ENCODE measurements at regions not wholly inside any gene's neighbourhood (a gene's known extent, or its start where the extent isn't known, plus 50 kb on each side); places are given as distances from the start of the nearest gene placed in this dataset.
"Not testable (repeated sequence)": the region's sequence is repeated elsewhere in the genome, so short reads cannot be mapped to it uniquely, and the experiment has no call there.

DNA sequence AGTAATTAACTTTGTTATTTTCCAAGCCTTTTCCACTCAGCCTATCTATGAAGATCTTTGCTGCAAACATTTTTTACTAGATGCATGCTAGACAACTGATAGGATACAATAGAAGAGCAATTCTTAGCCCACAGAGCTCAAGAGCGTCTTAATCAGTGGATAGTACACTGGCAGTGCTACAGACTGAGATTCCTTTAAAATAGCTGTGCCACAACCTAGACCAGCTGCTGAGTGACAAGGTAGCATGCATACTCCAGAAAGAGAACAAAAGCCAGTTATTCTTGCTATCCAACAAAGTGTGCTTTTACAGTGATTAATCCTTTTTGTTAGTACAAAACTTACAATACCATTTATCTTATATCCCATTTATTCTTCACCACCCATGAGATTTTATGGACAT is 507.9 kb upstream of the SYT4 start:
- no peaks in the 10 kb centered on the region for H3K36me3 ChIP-seq (ENCODE audit: control insufficient read depth, insufficient read depth, low read length)
- no peaks in the 10 kb centered on the region for H3K27me3 ChIP-seq (ENCODE audit: control insufficient read depth, insufficient read depth, low read length)
- DNase-seq (ENCODE audit: low read depth): no peak
- TF ChIP-seq, protein P1, sequence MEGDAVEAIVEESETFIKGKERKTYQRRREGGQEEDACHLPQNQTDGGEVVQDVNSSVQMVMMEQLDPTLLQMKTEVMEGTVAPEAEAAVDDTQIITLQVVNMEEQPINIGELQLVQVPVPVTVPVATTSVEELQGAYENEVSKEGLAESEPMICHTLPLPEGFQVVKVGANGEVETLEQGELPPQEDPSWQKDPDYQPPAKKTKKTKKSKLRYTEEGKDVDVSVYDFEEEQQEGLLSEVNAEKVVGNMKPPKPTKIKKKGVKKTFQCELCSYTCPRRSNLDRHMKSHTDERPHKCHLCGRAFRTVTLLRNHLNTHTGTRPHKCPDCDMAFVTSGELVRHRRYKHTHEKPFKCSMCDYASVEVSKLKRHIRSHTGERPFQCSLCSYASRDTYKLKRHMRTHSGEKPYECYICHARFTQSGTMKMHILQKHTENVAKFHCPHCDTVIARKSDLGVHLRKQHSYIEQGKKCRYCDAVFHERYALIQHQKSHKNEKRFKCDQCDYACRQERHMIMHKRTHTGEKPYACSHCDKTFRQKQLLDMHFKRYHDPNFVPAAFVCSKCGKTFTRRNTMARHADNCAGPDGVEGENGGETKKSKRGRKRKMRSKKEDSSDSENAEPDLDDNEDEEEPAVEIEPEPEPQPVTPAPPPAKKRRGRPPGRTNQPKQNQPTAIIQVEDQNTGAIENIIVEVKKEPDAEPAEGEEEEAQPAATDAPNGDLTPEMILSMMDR (IDR thresholded peaks at IDR 0.05; ENCODE audit: insufficient read depth, low read length, poor library complexity, severe bottlenecking): no peak
- H3K4me3 ChIP-seq (ENCODE audit: low read depth, low read length): no peak overlapping the region

DNA sequence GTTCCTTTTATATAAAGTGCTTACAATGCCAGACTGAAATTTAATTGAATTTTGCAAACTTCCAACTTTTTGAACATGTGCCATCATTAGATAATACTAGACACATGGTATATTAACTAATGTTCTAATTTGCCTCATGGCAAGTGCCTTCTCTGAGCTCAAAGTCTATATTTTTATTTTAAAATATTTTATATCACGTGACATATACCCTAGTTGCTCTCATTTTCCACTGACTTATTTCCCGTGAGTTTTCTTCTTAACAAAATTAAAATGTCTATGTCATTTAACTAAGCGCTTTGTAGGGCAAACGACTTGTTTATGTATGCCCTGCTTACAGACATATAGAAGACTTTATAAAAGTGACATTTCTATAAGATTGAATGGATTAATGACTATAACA is 509.6 kb upstream of the SYT4 start:
- Histone ChIP-seq H3K4me3 (ENCODE audit: low read depth, low read length) (no peak overlapping the region), H3K27me3 (ENCODE audit: control insufficient read depth, insufficient read depth, low read length) (no peaks in the 10 kb centered on the region), H3K36me3 (ENCODE audit: control insufficient read depth, insufficient read depth, low read length) (no peaks in the 10 kb centered on the region)
- TF ChIP-seq, protein P1 (IDR thresholded peaks at IDR 0.05; ENCODE audit: insufficient read depth, low read length, poor library complexity, severe bottlenecking): no peak
- no peak for DNase-seq (ENCODE audit: low read depth)

DNA sequence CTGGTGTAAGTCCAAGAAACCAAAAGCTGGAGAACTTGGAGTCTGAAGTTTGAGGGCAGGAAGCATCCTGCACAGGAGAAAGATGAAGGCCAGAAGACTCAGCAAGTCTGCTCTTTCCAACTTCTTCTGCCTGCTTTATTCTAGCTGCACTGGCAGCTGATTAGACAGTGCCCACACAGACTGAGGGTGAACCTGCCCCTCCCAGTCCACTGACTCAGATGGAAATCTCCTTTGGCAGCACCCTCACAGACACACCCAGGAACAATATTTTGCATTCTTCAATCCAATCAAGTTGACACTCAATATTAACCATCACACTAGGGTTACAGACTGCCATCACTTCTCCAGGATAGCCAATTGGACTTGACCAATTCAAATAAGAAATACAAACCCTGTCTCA is 510.4 kb upstream of the SYT4 start:
- not testable (repeated sequence) for H3K36me3 ChIP-seq (ENCODE audit: control insufficient read depth, insufficient read depth, low read length); H3K27me3 ChIP-seq (ENCODE audit: control insufficient read depth, insufficient read depth, low read length); H3K4me3 ChIP-seq (ENCODE audit: low read depth, low read length); DNase-seq (ENCODE audit: low read depth)

DNA sequence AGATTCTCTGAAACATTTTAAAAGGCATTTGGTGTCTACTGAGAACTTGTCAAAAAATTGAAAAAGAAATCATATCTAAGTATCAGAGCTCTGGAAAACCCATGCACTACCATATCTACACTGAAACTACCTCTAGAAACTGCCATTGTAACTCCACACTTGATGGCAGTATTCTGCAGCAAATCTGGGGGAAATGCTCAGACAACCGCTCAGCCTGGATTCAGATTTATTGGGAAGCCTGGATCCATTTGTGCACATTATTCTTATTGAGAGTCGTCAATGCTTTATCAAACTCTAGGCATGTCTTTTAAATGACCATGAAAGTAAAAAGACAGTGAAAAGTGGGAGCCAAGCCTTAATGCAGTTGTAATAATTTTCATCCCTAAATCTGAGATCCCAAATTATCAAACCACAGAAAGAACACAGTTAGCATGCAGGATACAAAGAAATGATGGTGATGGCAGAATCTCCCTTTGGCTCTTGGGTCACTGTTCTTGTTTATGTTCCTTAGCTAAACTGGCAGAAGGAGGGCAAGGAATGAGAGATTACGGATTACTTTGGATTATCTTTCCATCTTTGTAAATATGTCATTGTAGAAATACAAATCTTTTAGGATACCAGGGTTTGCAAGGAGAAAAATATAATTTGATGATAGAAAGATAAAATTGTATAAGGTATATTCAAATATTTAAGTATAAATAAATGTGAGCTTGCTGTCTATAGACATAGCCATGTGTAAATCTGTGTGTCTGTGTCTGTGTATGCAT is 512.1 kb upstream of the SYT4 start:
- DNase-seq (ENCODE audit: low read depth): no peak
- no peak overlapping the region for H3K4me3 ChIP-seq (ENCODE audit: low read depth, low read length)
- TF ChIP-seq, protein P1 (IDR thresholded peaks at IDR 0.05; ENCODE audit: insufficient read depth, low read length, poor library complexity, severe bottlenecking): peak; percentile 15
- no peaks in the 10 kb centered on the region for H3K36me3 ChIP-seq (ENCODE audit: control insufficient read depth, insufficient read depth, low read length)
- H3K27me3 ChIP-seq (ENCODE audit: control insufficient read depth, insufficient read depth, low read length): no peaks in the 10 kb centered on the region

DNA sequence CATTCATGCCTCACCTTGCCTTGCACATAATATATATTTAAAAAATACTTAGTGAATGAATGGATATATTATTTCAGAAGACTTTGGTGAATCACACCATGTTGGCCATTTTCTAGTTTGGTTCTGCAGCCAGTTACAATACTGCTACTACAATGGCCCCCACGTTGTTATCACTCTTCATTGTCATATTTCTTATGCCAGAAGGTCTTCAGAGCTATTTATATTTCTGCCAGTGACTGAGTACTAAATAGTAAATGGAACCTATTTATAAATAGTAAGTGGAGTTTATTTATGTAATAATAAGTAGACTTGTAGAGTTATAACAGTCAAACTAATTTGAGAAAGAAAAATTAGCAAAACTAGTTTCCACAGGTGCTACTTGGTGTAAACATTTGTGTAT is 516.6 kb upstream of the SYT4 start:
- TF ChIP-seq, protein P1 (IDR thresholded peaks at IDR 0.05; ENCODE audit: insufficient read depth, low read length, poor library complexity, severe bottlenecking): no peak
- no peak for DNase-seq (ENCODE audit: low read depth)

DNA sequence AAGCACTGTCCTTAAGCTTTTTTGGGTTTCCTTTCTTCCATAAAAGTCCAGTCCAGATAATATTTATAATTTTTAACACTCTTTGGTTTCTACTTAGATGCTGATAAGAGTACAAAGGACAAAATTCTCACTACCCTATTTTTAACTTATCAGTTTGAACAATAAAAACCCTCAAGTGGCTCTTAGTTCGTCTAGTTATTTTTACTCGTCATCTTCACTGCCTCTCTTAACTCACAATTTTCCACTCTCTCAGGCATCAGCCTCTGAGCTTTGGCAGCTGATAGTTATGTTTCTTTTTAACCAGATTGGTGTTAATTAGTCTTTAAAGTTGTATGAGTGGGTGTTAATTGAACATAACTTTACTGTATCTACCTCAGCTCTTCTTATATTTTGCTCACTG is 517.1 kb upstream of the SYT4 start:
- H3K27me3 ChIP-seq (ENCODE audit: control insufficient read depth, insufficient read depth, low read length): no peaks in the 10 kb centered on the region
- no peak for DNase-seq (ENCODE audit: low read depth)
- H3K4me3 ChIP-seq (ENCODE audit: low read depth, low read length): no peak overlapping the region
- TF ChIP-seq, protein P1 (IDR thresholded peaks at IDR 0.05; ENCODE audit: insufficient read depth, low read length, poor library complexity, severe bottlenecking): no peak
- H3K36me3 ChIP-seq (ENCODE audit: control insufficient read depth, insufficient read depth, low read length): no peaks in the 10 kb centered on the region

More for the DNA sequence above, 516.6 kb upstream of the SYT4 start:
- Histone ChIP-seq H3K27me3 (ENCODE audit: control insufficient read depth, insufficient read depth, low read length) (no peaks in the 10 kb centered on the region), H3K36me3 (ENCODE audit: control insufficient read depth, insufficient read depth, low read length) (no peaks in the 10 kb centered on the region), H3K4me3 (ENCODE audit: low read depth, low read length) (no peak overlapping the region)

Measured in kidney epithelial cell (primary cell).